Heart right ventricle (tissue), 16 donors: ENCODE measurements at regions not wholly inside any gene's neighbourhood (a gene's known extent, or its start where the extent isn't known, plus 50 kb on each side); places are given as distances from the start of the nearest gene placed in this dataset.

Source experiments
- ATAC-seq, 8 donors: fragments of 200-7000 bp; cut with Tn5 transposase; one replicate each; pipeline ENCODE4 v1.9.1; 2020; ENCODE audit warnings: mild to moderate bottlenecking in 8 of 8, moderate library complexity in 8 of 8, moderate number of reproducible peaks in 1 of 8
- DNase-seq, 2 donors: peaks; one replicate each; pipeline ENCODE4 v3.0.0-alpha.2; 2020
- H3K27ac ChIP-seq, 10 donors: fragments of 200-600 bp; sonication (generic) in 2 of 10; one replicate each; pipeline versions ENCODE4 v1.5.0 to v1.8.0; 2020 to 2022; ENCODE audit warnings: mild to moderate bottlenecking in 3 of 10
- H3K27me3 ChIP-seq, 7 donors: fragments of 200-600 bp; one replicate each; pipeline ENCODE4 v1.8.0; 2021 to 2022; ENCODE audit warnings: mild to moderate bottlenecking in 2 of 7
- H3K36me3 ChIP-seq, 9 donors: fragments of 200-600 bp; sonication (generic) in 1 of 9; one replicate each; pipeline versions ENCODE4 v1.5.0 to v1.8.0; 2020 to 2022; ENCODE audit warnings: mild to moderate bottlenecking in 2 of 9
- H3K4me1 ChIP-seq, 9 donors: fragments of 200-600 bp; sonication (generic) in 1 of 9; one replicate each; pipeline versions ENCODE4 v1.5.0 to v1.8.0; 2020 to 2022; ENCODE audit warnings: mild to moderate bottlenecking in 4 of 9
- H3K4me3 ChIP-seq, 10 donors: fragments of 200-600 bp; sonication (generic) in 2 of 10; one replicate each; pipeline versions ENCODE4 v1.5.0 to v1.8.0; 2020 to 2022; ENCODE audit warnings: mild to moderate bottlenecking in 7 of 10, moderate library complexity in 2 of 10
- H3K9me3 ChIP-seq, 11 donors: fragments of 200-600 bp in 10 of 11; sonication (generic) in 2 of 11; one replicate each; pipeline versions ENCODE4 v1.5.0 to v1.8.0; 2013 to 2022; ENCODE audit warnings: mild to moderate bottlenecking in 2 of 11, control low read depth in 1 of 11, moderate library complexity in 1 of 11
- CTCF ChIP-seq, 9 donors: fragments of 200-600 bp; sonication (generic) in 2 of 9; IDR thresholded peaks; one replicate each; pipeline versions ENCODE4 v1.5.0 to v1.8.0; 2021 to 2022; ENCODE audit warnings: antibody characterized with exemption in 9 of 9, mild to moderate bottlenecking in 5 of 9, moderate library complexity in 1 of 9
- WGBS, 2 donors: extraction: QIAGEN DNeasy Blood & Tissue Kit; methylation state at CpG; one replicate each; pipeline ENCODE4 v1.1.7; 2013; ENCODE audit warnings: inconsistent platforms in 1 of 2; 5-methylcytosine and 5-hydroxymethylcytosine counted together
- intact Hi-C, 10 donors: fragments of 100-400 bp; cut with DNase I; formaldehyde crosslinking; loops; one replicate each; pipeline versions ENCODE4 v1.11.1 to v1.14.2; 2022
- donor health status: Arrhythmogenic right ventricular cardiomyopathy.
- donor health status: ischemic (EF 13 %, LVEDD 7.1; RV severe dilation, severe dysfunction).
- donor health status: healthy with polysubstance abuse.
- donor health status: DM: no; HTN: yes; CAD: no.
- donor health status: DM: no; HTN: no; CAD: no.
- donor health status: ischemic (EF 25% LVEDD 6.9; RV normal size, moderate dysfunction).
- donor health status: ischemic (EF 25% LVEDD 5.7; RV mildly dilated, moderate dysfunction).
- donor health status: healthy.
- donor health status: DM: yes; HTN: yes; CAD: no.
- donor health status: Ischemic cardiomyopathy.
- donor health status: ischemic (EF 35%, LVEDD 5.7; RV mildly dilated, moderate dysfunction).
- donor health status: nonischemic (EF 11% LVEDD 7.7; RV severe dilation, severe dysfunction).
- donor health status: DM: yes; HTN: yes; CAD: no.
- donor health status: PGD.
- donor health status: ischemic (EF 29% LVEDD 5.4; RV normal size, mild dysfunction).
- donor health status: nonischemic (EF 23%, LVEDD 6.1; RV moderate dilation, normal function).

- Histone ChIP-seq H3K4me3 (no peak overlapping the region), H3K9me3 (peaks cover 0 to 22% (median 12%) of the 10 kb centered on the region in 11 donors), H3K27me3 (no peaks in the 10 kb centered on the region), H3K36me3 (no peaks in the 10 kb centered on the region), H3K4me1 (peaks cover 0 to 5% (median 0%) of the 10 kb centered on the region in 9 donors), H3K27ac (no peak overlapping the region)
- no peak for ATAC-seq
- WGBS, 2 donors, result 92 to 93% methylated on average over 2 of the region's 2 CpGs
- TF ChIP-seq CTCF (IDR thresholded peaks at IDR 0.05), result no peak
- no peak for DNase-seq
- intact Hi-C loops, result no loop called here
Observed at GRCh38 chr3:8420612-8421011, 81.0 kb upstream of the LMCD1 start.

GRCh38 chr3:8421267-8421666, 80.4 kb upstream of the LMCD1 start:
- intact Hi-C loops, result no loop called here
- H3K36me3 ChIP-seq, result no peaks in the 10 kb centered on the region
- ATAC-seq (no peak), DNase-seq (no peak)
- no peak overlapping the region for H3K27ac ChIP-seq
- H3K9me3 ChIP-seq, result peaks cover 0 to 22% (median 12%) of the 10 kb centered on the region in 11 donors
- 85 to 86% methylated on average over 3 of the region's 3 CpGs for WGBS, 2 donors
- H3K4me3 ChIP-seq, result no peak overlapping the region
- TF ChIP-seq CTCF (IDR thresholded peaks at IDR 0.05), result no peak
- no peaks in the 10 kb centered on the region for H3K27me3 ChIP-seq
- H3K4me1 ChIP-seq, result peaks cover 0 to 5% (median 0%) of the 10 kb centered on the region in 9 donors

- intact Hi-C loops, result no loop called here
- Histone ChIP-seq H3K4me1 (peaks cover 0 to 5% (median 0%) of the 10 kb centered on the region in 9 donors), H3K27ac (no peak overlapping the region), H3K27me3 (no peaks in the 10 kb centered on the region), H3K36me3 (no peaks in the 10 kb centered on the region), H3K4me3 (no peak overlapping the region), H3K9me3 (peaks cover 0 to 22% (median 12%) of the 10 kb centered on the region in 11 donors)
- WGBS, 2 donors, result 69 to 75% methylated on average over 4 of the region's 4 CpGs
- no peak for TF ChIP-seq CTCF (IDR thresholded peaks at IDR 0.05)
- no peak for ATAC-seq
- no peak for DNase-seq
Observed at GRCh38 chr3:8421711-8422110, 79.9 kb upstream of the LMCD1 start.

DNA sequence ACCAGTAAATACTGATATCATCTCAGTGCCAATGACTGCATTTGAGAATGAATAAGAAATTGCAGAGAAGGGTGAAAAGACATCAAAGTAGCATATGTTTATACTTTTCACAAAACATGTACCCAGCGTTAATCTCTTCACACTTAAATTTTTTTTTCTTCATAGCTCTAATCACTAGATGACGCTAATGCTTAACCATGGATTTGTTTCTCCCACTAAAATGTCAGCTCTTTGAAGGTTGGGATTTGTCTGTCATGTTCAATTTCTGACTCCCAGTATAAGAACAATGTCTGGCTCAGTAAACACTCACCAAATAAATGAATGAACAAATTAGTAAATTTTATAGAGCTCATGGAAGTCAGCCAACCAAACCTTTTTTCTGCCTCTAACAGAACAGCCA, 78.3 kb upstream of the LMCD1 start:
- ATAC-seq, result no peak
- Histone ChIP-seq H3K9me3 (peaks cover 0 to 22% (median 12%) of the 10 kb centered on the region in 11 donors), H3K27me3 (no peaks in the 10 kb centered on the region), H3K4me3 (no peak overlapping the region), H3K36me3 (no peaks in the 10 kb centered on the region), H3K4me1 (no peaks in the 10 kb centered on the region), H3K27ac (no peak overlapping the region)
- no peak for DNase-seq
- WGBS, 2 donors, result 83 to 87% methylated on average over 2 of the region's 2 CpGs
- intact Hi-C loops, result no loop called here
- no peak for TF ChIP-seq CTCF (IDR thresholded peaks at IDR 0.05)
